HFF-Myc (cell line): ENCODE measurements at regions not wholly inside any gene's neighbourhood (a gene's known extent, or its start where the extent isn't known, plus 50 kb on each side); places are given as distances from the start of the nearest gene placed in this dataset.

Experiments used
- DNase-seq: peaks from one replicate; pipeline ENCODE4 v3.0.0-alpha.2; 2011; ENCODE audit warnings: low read depth; ENCODE audit errors: extremely low read depth
- H3K4me3 ChIP-seq: replicated peaks from 2 replicates; pipeline ENCODE4 v1.5.1; 2011; ENCODE audit warnings: low read depth, mild to moderate bottlenecking, control low read depth, low read length
- CTCF ChIP-seq: IDR thresholded peaks from 2 replicates; pipeline ENCODE4 v1.5.1; 2012; ENCODE audit warnings: mild to moderate bottlenecking, low read depth, low read length, control low read depth; ENCODE audit errors: missing control alignments

GRCh38 chr14:52202151-52202550 is 65.3 kb upstream of the PTGDR start:
- DNase-seq, result no peak
- no peak for TF ChIP-seq CTCF
- H3K4me3 ChIP-seq, result no peak overlapping the region

DNA sequence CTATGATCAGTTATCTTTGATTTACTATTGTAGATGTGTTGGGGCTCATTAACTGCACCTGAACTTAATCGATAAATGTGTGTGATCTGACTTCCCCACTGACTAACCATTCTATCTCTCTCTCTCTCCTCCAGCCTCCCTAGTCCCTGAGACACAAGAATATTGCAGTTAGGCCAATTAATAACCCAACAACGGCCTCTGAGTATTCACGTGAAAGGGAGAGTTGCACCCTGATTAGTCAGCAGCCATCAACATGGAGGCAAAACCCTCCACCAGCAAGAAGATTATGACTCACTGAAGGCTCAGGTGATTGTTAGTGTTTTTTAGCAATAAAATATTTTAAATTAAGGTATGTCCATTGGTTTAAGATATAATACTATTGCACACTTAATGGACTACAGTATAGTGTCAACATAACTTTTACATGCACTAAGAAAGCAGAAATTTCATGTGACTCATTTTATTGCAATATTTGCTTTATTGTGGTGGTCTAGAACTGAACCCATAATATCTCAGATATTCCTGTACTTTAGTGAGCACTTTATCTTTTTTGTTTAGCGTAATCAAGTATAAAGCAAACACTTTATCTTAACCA is 77.1 kb upstream of the PTGDR start:
- H3K4me3 ChIP-seq, result no peak overlapping the region
- DNase-seq, result no peak
- TF ChIP-seq CTCF, result no peak

- no peak for DNase-seq
- no peak overlapping the region for H3K4me3 ChIP-seq
- TF ChIP-seq CTCF, result no peak
These were observed 78.2 kb upstream of the PTGDR start for GRCh38 chr14:52189325-52189724.

- TF ChIP-seq CTCF, result no peak
- H3K4me3 ChIP-seq, result no peak overlapping the region
- DNase-seq, result no peak
These were observed 79.1 kb upstream of the PTGDR start for GRCh38 chr14:52188381-52188780.

GRCh38 chr14:52185178-52185577 is 82.3 kb upstream of the PTGDR start:
- H3K4me3 ChIP-seq, result no peak overlapping the region
- no peak for DNase-seq
- no peak for TF ChIP-seq CTCF

DNA sequence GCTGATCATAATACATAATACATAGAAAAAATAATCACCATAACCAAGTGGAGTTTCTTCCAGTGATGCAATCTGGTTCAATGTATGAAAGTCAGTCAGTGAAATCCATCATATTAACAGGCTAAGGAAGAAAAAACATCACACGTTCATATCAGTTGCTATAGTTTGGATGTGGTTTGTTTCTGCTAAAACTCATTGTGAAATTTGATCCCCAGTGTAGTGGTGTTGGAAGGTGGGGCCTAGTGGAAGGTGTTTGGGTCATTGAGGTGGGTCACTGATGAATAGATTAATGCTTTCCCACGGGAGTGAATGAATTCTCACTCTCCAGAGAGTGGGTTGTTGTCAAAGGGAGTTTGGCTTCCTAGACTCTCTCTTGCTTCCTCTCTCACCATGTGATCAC is 84.6 kb upstream of the PTGDR start:
- no peak for DNase-seq
- no peak overlapping the region for H3K4me3 ChIP-seq
- no peak for TF ChIP-seq CTCF
